Renal pelvis (tissue), 1 donor: ENCODE measurements at regions not wholly inside any gene's neighbourhood (a gene's known extent, or its start where the extent isn't known, plus 50 kb on each side); places are given as distances from the start of the nearest gene placed in this dataset.
"Not testable (repeated sequence)": the region's sequence is repeated elsewhere in the genome, so short reads cannot be mapped to it uniquely, and the experiment has no call there.

Experiments
- DNase-seq: peaks from one replicate; pipeline ENCODE4 v3.0.0-alpha.2; 2013

GRCh38 chr20:22070610-22071058 is 365.2 kb downstream of the PAX1 start:
- DNase-seq, result no peak

DNA sequence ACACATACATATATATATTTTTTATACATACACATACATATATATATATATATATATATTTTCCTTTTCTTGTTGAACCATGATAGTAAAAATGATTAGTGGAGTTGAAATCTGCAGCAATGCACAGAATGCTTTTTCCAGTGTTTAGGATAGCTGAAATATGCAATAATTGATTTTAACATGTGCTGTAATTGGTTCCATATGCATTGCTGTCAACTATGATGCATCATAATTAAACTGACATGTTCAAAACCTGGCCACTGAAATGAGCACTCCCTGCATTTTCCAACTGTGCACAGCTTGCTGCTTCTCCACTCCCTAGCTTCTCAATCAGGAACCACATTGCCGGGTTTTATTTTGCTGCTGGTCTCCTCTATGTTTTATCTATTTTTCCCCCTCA is 358.3 kb downstream of the PAX1 start:
- no peak for DNase-seq

DNA sequence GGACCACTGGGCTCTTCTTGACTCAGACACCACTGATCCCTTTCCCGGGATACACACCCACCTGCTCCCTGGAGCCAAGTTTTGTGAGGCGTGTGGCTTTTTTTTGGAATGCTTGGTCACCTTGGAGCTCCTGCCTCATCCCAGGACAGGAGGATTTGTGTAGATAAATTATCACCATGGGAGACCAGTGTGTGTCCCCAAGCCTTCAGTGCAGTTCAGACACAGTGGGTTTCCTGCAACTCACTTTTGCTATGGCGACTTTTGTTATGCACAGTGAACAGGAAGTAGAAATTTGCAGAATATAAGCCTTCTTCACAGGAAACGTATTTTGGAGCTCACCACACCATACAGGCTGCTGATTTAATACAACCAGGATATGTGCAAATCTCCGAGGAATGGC is 357.4 kb downstream of the PAX1 start:
- no peak for DNase-seq

DNA sequence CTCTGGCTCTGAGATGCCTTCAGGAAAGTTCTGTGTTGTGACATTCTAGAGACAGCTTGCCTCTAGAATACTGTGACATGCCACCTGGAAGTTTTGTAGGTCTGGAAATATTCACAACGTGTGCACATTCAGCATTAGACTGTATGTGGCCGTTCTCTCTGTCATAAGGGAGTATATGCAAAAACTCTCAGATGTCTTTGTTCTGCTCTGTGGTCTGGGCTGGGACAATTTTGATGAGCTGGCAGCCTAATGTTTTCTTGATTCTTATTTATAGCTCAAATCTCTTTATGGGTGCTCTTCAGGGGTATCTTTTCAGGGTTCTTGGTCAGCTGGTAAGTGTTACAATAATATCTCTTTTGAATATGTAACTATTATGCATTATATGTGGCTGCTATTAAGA is 355.1 kb downstream of the PAX1 start:
- no peak for DNase-seq

DNA sequence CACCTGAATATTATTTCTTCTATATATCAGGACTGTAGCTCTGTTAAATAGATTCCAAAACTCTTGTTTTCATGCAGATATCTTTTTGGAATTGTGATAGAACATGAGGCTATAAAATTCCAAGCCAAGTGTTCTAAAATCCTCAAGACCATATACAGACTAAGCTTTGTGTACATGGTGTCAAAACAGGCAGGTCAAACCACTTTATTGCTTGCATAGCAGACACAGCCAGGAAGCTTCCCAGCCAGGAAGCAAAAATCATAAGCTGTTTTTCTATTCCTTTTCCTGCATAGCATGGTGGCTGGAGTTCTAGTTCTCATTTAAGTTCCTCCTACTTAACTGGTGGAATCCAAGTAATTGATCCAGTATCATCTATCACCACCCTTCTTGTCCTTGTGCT is 353.3 kb downstream of the PAX1 start:
- no peak for DNase-seq

DNA sequence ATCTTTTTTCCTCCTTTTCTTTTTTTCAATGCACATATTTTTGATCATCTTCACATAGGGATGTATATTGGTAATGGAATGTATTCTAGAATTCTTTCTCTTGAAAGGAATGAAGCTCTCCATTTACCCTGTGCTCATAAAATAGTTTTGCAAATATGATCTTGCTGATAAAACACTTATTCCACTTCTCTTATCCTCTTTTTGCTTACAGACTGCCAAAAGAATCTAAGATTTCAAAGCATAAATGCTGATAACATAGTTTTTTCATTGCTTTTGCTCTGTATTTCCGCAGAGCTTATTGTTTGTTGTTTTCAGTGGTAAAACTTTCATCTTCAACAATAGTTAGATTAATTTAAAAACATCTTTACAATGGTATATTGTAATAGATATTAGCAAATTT is 350.5 kb downstream of the PAX1 start:
- DNase-seq, result no peak

- no peak for DNase-seq
Observed at GRCh38 chr20:22052025-22052650, 346.7 kb downstream of the PAX1 start.

DNA sequence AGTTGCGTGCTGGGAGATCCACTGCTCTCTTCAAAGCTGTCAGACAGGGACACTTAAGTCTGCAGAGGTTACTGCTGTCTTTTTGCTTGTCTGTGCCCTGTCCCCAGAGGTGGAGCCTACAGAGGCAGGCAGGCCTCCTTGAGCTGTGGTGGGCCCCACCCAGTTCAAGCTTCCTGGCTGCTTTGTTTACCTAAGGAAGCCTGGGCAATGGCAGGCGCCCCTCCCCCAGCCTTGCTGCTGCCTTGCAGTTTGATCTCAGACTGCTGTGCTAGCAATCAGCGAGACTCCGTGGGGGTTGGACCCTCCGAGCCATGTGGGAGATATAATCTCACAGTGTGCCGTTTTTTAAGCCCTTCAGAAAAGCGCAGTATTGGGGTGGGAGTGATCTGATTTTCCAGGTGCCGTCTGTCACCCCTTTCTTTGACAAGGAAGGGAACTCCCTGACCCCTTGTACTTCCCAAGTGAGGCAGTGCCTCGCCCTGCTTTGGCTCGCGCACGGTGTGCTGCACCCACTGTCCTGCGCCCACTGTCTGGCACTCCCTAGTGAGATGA is 340.6 kb downstream of the PAX1 start:
- not testable (repeated sequence) for DNase-seq

DNA sequence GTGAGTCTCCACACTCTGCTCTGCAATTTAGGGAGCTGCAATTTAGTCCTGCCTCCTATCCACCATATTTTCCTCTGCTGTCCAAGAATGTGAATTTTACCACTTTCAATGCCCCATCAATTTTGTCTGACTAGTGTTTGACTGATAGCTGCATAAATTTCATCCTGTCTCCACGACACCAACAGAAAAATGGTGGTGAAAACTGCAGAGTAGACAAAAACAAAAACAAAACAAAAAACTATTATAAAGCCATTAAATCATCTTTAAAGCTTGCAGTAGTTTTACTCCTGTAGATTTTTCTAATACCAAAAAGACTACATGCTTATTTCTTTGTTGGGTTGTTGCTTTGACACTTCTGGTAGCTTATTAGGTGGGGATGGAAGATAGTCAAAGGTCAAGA is 322.0 kb downstream of the PAX1 start:
- DNase-seq, result no peak

GRCh38 chr20:22020201-22020600 is 314.7 kb downstream of the PAX1 start:
- DNase-seq, result no peak

DNA sequence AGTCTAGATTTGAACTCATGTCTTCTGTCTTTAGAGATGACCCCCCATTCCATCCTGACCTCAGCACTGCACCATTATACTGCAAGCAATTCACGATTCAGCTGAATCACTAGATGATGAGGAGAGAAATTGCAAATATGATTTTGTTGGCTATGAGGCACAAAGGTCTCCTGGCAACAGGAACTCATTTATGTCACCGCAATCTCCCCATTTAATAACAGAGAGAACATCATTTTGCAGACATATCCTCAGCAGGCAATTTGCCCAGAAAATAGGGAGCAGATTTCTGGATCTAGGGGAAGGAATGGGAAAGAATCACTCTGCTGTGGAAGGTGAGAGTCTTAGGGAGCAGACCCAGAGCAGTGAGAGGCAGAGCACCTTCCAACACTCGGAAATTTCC is 303.0 kb downstream of the PAX1 start:
- no peak for DNase-seq

GRCh38 chr20:22006306-22006705 is 300.8 kb downstream of the PAX1 start:
- no peak for DNase-seq

DNA sequence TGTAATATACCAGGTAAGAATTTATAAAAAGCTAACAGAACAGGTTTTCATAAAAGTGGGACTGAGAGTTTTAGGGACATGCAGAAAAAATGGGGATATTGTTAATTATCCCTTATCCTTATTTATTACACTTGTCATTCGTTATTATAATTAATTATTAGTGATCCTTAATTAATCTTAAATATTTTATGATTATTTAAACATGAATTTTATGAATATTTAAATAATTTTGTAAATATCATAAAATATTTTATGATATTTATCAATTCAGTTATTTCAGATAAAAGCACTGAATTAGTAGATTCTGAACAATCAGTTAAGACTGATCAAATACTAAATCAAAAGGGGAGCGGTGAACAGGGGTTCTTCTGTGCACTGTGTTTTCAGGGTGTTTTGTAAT is 300.1 kb downstream of the PAX1 start:
- no peak for DNase-seq

DNA sequence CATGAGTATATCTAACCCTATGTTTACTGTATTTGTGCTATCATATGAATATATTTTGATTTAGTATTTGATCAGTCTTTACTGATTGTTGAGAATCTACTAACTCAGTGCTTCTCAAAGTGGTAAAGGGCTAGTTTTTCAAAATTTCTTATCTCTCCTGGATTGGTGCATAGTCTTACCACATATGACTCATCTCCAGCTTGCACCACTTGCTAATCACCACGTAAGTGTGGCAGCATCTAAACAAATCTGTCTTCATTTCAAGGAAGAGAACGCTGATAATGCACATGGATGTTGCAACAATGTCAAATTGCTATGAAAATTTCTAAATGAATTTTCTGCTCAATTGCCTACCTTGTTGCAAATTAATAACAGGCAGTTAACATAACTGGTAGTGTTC is 299.5 kb downstream of the PAX1 start:
- no peak for DNase-seq

- DNase-seq, result no peak
Observed at GRCh38 chr20:22003680-22004079, 298.2 kb downstream of the PAX1 start.

GRCh38 chr20:22001886-22002285 is 296.4 kb downstream of the PAX1 start:
- DNase-seq, result no peak

DNA sequence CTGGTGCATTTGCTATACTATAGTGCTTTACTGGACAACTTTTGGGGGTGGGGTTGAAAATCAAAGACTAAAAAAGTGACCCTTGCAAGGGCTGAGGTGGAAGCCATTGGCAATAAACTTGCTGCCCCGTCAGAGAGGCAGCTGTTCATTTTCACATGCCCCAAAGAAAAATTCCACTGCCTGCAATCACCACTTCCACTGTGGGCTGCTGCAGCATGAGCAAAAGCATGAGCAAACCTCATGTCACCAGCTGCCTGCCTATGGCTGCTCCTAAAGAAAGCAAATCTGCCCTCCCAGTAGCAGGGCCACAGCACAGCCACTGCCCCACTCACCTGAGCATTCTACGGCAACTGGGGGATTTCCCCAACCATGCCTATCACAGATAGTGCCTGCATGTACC is 290.0 kb downstream of the PAX1 start:
- DNase-seq, result no peak

DNA sequence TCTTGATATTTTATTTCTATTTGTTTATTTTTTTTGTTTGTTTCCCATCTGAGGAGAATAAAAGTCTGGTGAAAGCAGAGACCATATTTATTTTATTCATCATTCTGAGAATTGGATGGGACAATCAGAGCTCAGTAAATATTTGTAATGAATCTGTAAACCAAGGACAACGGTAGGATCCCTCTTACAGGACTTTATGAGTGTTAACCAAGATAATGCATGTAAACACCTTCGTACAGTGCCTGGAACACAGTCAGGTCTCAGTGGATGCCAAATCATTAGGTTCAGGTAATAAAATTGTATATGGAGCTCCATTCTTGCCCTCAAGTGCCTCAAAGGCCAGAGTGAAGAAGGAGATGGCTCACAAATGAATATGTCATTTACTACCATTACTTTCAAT is 288.7 kb downstream of the PAX1 start:
- no peak for DNase-seq

GRCh38 chr20:21982559-21982958 is 277.1 kb downstream of the PAX1 start:
- DNase-seq, result no peak

- peak; percentile 15 for DNase-seq
Observed at GRCh38 chr20:21981597-21982344, 276.3 kb downstream of the PAX1 start.

DNA sequence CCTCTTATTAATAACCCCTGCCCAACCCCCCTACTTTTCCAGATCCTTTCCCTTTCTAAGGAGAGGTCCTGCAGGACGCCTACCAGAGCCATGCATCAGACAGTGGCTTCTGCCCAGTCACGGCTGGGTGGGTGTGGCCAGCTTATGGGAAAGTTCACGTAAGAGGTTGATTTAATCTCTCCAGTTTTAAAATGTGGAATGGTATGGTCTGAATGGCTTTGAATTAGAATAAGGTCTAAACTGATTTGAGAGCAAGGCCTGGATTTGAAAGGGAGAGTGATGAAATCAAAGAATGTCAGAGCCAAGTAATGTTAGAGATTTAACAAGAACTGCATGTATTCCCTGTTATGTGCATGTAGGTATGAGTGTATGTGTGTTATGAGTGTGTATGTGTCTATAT is 275.7 kb downstream of the PAX1 start:
- no peak for DNase-seq

- DNase-seq, result no peak
Observed at GRCh38 chr20:21971436-21971835, 266.0 kb downstream of the PAX1 start.

- no peak for DNase-seq
Observed at GRCh38 chr20:21968486-21968885, 263.0 kb downstream of the PAX1 start.

GRCh38 chr20:21967481-21967880 is 262.0 kb downstream of the PAX1 start:
- no peak for DNase-seq
